Activated B cell treated with CpG ODN at 0.5 μM for 24 hours (primary cell): ENCODE measurements at regions not wholly inside any gene's neighbourhood (a gene's known extent, or its start where the extent isn't known, plus 50 kb on each side); places are given as distances from the start of the nearest gene placed in this dataset.

Source experiments
- ATAC-seq: fragments of 200-7000 bp; cut with Tn5 transposase; one replicate; pipeline ENCODE4 v1.10.0; 2021; ENCODE audit warnings: low read depth, mild to moderate bottlenecking, moderate library complexity
- CTCF ChIA-PET: fragments of 350-600 bp; sonication (Branson Sonifier 250); formaldehyde crosslinking; loops from one replicate; lab custom pipeline; 2021; ENCODE audit warnings: antibody characterized with exemption; lab: Charles Lee
- POLR2A ChIA-PET: fragments of 350-600 bp; sonication (Branson Sonifier 250); formaldehyde crosslinking; loops from one replicate; lab custom pipeline; 2021; ENCODE audit warnings: antibody characterized with exemption; lab: Charles Lee
- DNase-seq: peaks from one replicate; pipeline ENCODE4 v3.0.0; 2022
- H3K27ac Mint-ChIP-seq: one replicate; pipeline ENCODE4 v1.8.0; 2020; ENCODE audit warnings: mixed read lengths
- H3K27me3 Mint-ChIP-seq: one replicate; pipeline ENCODE4 v1.8.0; 2021; ENCODE audit warnings: mixed read lengths
- H3K36me3 Mint-ChIP-seq: one replicate; pipeline ENCODE4 v1.8.0; 2021; ENCODE audit warnings: low read depth, mixed read lengths
- H3K4me1 Mint-ChIP-seq: one replicate; pipeline ENCODE4 v1.8.0; 2021; ENCODE audit warnings: mixed read lengths
- H3K4me3 Mint-ChIP-seq: one replicate; pipeline ENCODE4 v1.8.0; 2020; ENCODE audit warnings: mild to moderate bottlenecking, mixed read lengths
- H3K9me3 Mint-ChIP-seq: one replicate; pipeline ENCODE4 v1.8.0; 2020; ENCODE audit warnings: mixed read lengths
- intact Hi-C: fragments of 100-400 bp; cut with micrococcal nuclease; formaldehyde crosslinking; loops from one replicate; pipeline ENCODE4 v1.15.1; 2024
- TF ChIP-seq, protein P1 (sequence below): fragments of 200-600 bp; IDR thresholded peaks from one replicate; pipeline ENCODE4 v1.8.0; 2022; ENCODE audit warnings: antibody characterized with exemption, mild to moderate bottlenecking

- no peaks in the 10 kb centered on the region for H3K36me3 Mint-ChIP-seq
- no peaks in the 10 kb centered on the region for H3K27me3 Mint-ChIP-seq
- ChIA-PET CTCF (no interaction called here), POLR2A (no interaction called here)
- no peaks in the 10 kb centered on the region for H3K4me1 Mint-ChIP-seq
- TF ChIP-seq, protein P1, sequence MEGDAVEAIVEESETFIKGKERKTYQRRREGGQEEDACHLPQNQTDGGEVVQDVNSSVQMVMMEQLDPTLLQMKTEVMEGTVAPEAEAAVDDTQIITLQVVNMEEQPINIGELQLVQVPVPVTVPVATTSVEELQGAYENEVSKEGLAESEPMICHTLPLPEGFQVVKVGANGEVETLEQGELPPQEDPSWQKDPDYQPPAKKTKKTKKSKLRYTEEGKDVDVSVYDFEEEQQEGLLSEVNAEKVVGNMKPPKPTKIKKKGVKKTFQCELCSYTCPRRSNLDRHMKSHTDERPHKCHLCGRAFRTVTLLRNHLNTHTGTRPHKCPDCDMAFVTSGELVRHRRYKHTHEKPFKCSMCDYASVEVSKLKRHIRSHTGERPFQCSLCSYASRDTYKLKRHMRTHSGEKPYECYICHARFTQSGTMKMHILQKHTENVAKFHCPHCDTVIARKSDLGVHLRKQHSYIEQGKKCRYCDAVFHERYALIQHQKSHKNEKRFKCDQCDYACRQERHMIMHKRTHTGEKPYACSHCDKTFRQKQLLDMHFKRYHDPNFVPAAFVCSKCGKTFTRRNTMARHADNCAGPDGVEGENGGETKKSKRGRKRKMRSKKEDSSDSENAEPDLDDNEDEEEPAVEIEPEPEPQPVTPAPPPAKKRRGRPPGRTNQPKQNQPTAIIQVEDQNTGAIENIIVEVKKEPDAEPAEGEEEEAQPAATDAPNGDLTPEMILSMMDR, result no peak
- H3K9me3 Mint-ChIP-seq, result no peaks in the 10 kb centered on the region
- ATAC-seq, result no peak
- no peak for DNase-seq
- no peak overlapping the region for H3K4me3 Mint-ChIP-seq
- intact Hi-C loops, result no loop called here
- no peak overlapping the region for H3K27ac Mint-ChIP-seq
Measured at GRCh38 chr1:56227401-56227800, 352.0 kb downstream of the PLPP3 start.

DNA sequence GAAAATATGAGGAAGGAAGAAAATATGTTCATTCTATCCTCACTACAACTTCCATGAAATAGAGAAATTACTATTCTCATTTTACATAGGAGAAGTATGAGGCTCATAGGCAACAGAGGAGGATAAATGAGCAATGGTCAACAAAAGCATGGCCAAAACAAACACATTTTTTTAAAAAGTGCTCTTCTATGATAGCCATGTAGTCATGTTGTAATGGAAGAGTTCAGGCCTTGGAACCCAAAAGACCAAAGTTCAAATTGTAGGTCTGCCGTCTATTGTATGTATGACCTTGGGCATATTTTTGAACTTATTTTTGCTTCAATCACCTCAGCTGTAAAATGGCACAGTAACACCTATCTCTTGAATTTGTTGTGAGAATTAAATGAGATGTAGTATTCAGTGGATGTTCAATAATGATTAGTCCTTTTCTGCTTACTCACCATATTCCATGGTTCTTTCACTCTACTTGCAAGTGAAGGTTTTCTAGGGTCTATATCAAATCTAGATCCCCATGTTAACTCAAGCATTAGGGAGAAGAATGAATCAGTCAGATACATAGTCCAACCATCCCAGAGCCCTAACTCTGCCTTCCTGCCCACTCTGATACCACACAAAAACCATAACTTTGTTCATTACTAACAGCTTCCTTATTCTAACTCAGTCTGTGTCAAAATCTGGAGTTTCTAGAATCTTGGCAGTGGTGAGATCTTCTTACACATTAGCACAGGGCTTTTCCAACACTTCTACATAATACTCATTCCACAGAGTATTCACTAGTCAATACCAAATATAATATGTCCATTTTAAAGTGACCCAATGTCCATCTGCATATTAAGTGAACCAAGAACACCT lies 353.2 kb downstream of the PLPP3 start:
- DNase-seq (no peak), ATAC-seq (no peak)
- no peaks in the 10 kb centered on the region for H3K4me1 Mint-ChIP-seq
- POLR2A ChIA-PET, result no interaction called here
- CTCF ChIA-PET, result no interaction called here
- H3K36me3 Mint-ChIP-seq, result no peaks in the 10 kb centered on the region
- H3K27ac Mint-ChIP-seq, result no peak overlapping the region
- TF ChIP-seq, protein P1, result no peak
- intact Hi-C loops, result no loop called here
- H3K4me3 Mint-ChIP-seq, result no peak overlapping the region
- peaks cover 4% of the 10 kb centered on the region for H3K27me3 Mint-ChIP-seq
- no peaks in the 10 kb centered on the region for H3K9me3 Mint-ChIP-seq

- Mint-ChIP-seq H3K27me3 (peaks cover 12% of the 10 kb centered on the region), H3K27ac (no peak overlapping the region), H3K4me1 (no peaks in the 10 kb centered on the region), H3K9me3 (no peaks in the 10 kb centered on the region), H3K4me3 (no peak overlapping the region), H3K36me3 (no peaks in the 10 kb centered on the region)
- ChIA-PET POLR2A (no interaction called here), CTCF (no interaction called here)
- intact Hi-C loops, result no loop called here
- ATAC-seq (no peak), DNase-seq (no peak)
- TF ChIP-seq, protein P1, result no peak
Measured at GRCh38 chr1:56223968-56224367, 355.4 kb downstream of the PLPP3 start.

DNA sequence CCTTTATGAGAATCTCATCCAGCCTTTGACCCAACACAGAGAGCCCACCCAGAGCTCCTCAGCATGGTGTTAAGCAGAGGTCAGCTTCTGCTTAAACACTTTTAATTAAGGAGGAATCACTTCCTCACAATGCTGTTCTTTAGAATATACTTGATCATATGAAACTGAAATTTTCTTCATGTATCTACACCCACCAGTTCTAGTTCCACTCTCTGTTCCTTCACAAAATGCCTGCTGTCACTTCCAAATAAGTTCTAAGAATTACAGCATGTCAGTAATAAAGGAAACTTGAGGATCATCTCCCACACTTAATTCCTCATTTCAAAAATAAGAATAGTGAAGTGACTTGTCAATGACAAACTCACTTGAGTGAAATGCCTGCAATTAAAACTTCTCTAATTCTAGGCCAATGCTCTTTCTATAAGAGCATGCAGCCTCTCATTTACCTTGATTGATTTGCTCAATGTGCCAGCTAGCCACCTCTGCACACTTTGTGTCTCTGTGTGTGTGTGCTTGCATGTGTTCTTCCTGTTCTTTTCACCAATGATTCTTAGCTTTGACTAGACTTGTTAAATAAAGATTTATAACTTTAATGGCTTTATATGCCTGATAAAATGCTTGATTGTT lies 356.3 kb downstream of the PLPP3 start:
- H3K27me3 Mint-ChIP-seq, result peaks cover 12% of the 10 kb centered on the region
- intact Hi-C loops, result no loop called here
- no peaks in the 10 kb centered on the region for H3K4me1 Mint-ChIP-seq
- no peak overlapping the region for H3K27ac Mint-ChIP-seq
- no peaks in the 10 kb centered on the region for H3K9me3 Mint-ChIP-seq
- no peak for ATAC-seq
- TF ChIP-seq, protein P1, result no peak
- no peak for DNase-seq
- ChIA-PET POLR2A (no interaction called here), CTCF (no interaction called here)
- no peaks in the 10 kb centered on the region for H3K36me3 Mint-ChIP-seq
- H3K4me3 Mint-ChIP-seq, result no peak overlapping the region

GRCh38 chr1:56220021-56220420 lies 359.3 kb downstream of the PLPP3 start:
- ATAC-seq (no peak), DNase-seq (no peak)
- ChIA-PET POLR2A (no interaction called here), CTCF (no interaction called here)
- Mint-ChIP-seq H3K36me3 (no peaks in the 10 kb centered on the region), H3K4me1 (no peaks in the 10 kb centered on the region), H3K27me3 (peaks cover 12% of the 10 kb centered on the region), H3K27ac (no peak overlapping the region), H3K4me3 (no peak overlapping the region), H3K9me3 (no peaks in the 10 kb centered on the region)
- intact Hi-C loops, result no loop called here
- TF ChIP-seq, protein P1, result no peak
